ENCODE measurements at regions not wholly inside any gene's neighbourhood (a gene's known extent, or its start where the extent isn't known, plus 50 kb on each side); places are given as distances from the start of the nearest gene placed in this dataset.
"Not testable (repeated sequence)": the region's sequence is repeated elsewhere in the genome, so short reads cannot be mapped to it uniquely, and the experiment has no call there.

GRCh38 chr4:148847544-148848255 lies 405.5 kb upstream of the NR3C2 start:
- no peaks in the 10 kb centered on the region for H3K9me3 ChIP-seq
- H3K4me1 ChIP-seq: no peaks in the 10 kb centered on the region
- no peak overlapping the region for H3K27ac ChIP-seq
- no peaks in the 10 kb centered on the region for H3K27me3 ChIP-seq
- intact Hi-C loops (cut with DNase I; ENCODE audit: low total_unique reads): no loop called here
- DNase-seq: no peak
- no peaks in the 10 kb centered on the region for H3K36me3 ChIP-seq
- no peak overlapping the region for H3K4me3 ChIP-seq
- no peak for TF ChIP-seq CTCF (IDR thresholded peaks at IDR 0.05)

GRCh38 chr4:148845609-148846008 lies 403.4 kb upstream of the NR3C2 start:
- H3K4me1 ChIP-seq: no peaks in the 10 kb centered on the region
- no peak for TF ChIP-seq CTCF (IDR thresholded peaks at IDR 0.05)
- H3K4me3 ChIP-seq: no peak overlapping the region
- intact Hi-C loops (cut with DNase I; ENCODE audit: low total_unique reads): no loop called here
- no peaks in the 10 kb centered on the region for H3K27me3 ChIP-seq
- DNase-seq: no peak
- H3K9me3 ChIP-seq: no peaks in the 10 kb centered on the region
- no peak overlapping the region for H3K27ac ChIP-seq
- H3K36me3 ChIP-seq: no peaks in the 10 kb centered on the region

GRCh38 chr4:148843625-148844024 lies 401.4 kb upstream of the NR3C2 start:
- intact Hi-C loops (cut with DNase I; ENCODE audit: low total_unique reads): no loop called here
- H3K9me3 ChIP-seq: no peaks in the 10 kb centered on the region
- no peak overlapping the region for H3K27ac ChIP-seq
- no peak overlapping the region for H3K4me3 ChIP-seq
- H3K4me1 ChIP-seq: no peaks in the 10 kb centered on the region
- no peaks in the 10 kb centered on the region for H3K36me3 ChIP-seq
- no peak for DNase-seq
- TF ChIP-seq CTCF (IDR thresholded peaks at IDR 0.05): no peak
- H3K27me3 ChIP-seq: no peaks in the 10 kb centered on the region

GRCh38 chr4:148842843-148843242 lies 400.6 kb upstream of the NR3C2 start:
- H3K4me3 ChIP-seq: no peak overlapping the region
- H3K27ac ChIP-seq: no peak overlapping the region
- no peaks in the 10 kb centered on the region for H3K27me3 ChIP-seq
- no peaks in the 10 kb centered on the region for H3K36me3 ChIP-seq
- DNase-seq: no peak
- intact Hi-C loops (cut with DNase I; ENCODE audit: low total_unique reads): no loop called here
- TF ChIP-seq CTCF (IDR thresholded peaks at IDR 0.05): no peak
- H3K9me3 ChIP-seq: no peaks in the 10 kb centered on the region
- H3K4me1 ChIP-seq: no peaks in the 10 kb centered on the region

GRCh38 chr4:148837571-148837970 lies 395.4 kb upstream of the NR3C2 start:
- H3K9me3 ChIP-seq; H3K27ac ChIP-seq; DNase-seq; H3K4me3 ChIP-seq; H3K4me1 ChIP-seq; H3K36me3 ChIP-seq; H3K27me3 ChIP-seq; intact Hi-C loops (cut with DNase I; ENCODE audit: low total_unique reads): not testable (repeated sequence)

GRCh38 chr4:148834804-148835631 lies 392.8 kb upstream of the NR3C2 start:
- Histone ChIP-seq H3K4me1 (no peaks in the 10 kb centered on the region), H3K9me3 (no peaks in the 10 kb centered on the region), H3K36me3 (no peaks in the 10 kb centered on the region), H3K27me3 (no peaks in the 10 kb centered on the region), H3K27ac (no peak overlapping the region), H3K4me3 (no peak overlapping the region)
- DNase-seq: no peak
- intact Hi-C loops (cut with DNase I; ENCODE audit: low total_unique reads): no loop called here
- TF ChIP-seq CTCF (IDR thresholded peaks at IDR 0.05): no peak

Measured in tibial artery (tissue), 4 donors.